ENCODE measurements at regions not wholly inside any gene's neighbourhood (a gene's known extent, or its start where the extent isn't known, plus 50 kb on each side); places are given as distances from the start of the nearest gene placed in this dataset.

DNA sequence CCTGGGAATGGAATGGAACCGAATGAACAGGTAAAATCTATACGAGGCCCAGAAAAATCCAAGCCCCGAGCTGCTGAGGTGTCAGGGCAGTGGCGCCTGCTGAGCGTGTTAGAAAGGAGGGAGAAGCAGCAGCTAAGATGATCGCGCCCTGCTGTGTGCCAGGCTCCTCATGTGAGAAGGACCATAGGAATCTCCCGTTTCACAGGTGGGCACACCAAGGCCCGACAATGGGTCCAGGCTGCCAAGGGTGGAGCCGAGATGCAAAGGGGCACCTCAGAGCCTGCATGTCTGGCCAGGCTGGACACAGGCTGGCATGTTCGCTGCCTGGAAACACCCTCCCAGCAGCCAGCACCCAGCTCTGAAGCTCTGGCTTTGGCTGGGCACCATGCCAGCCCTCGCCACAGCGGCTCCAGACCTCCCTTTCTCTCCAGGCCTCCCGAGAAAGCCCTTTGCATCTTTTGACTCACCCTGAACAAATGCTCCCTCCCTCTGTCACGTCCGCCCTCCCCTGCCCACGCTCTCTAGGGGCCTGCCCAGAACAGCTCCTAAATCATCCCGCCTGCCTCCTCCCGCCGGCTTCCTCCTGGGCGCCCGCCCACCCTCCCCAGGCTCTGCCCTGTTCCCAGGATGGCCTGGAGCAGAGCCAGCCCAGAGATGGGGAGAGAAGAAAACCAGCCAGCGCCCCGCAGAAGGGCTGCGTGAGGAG lies 217.8 kb upstream of the GSE1 start:
- no peak overlapping the region for H3K9ac ChIP-seq (ENCODE audit: low read length)
- peak overlapping the region; percentile 19 for H2AK5ac ChIP-seq (ENCODE audit: low read length)
- H3K36me3 ChIP-seq (ENCODE audit: control insufficient read depth in 1 of 2, insufficient read depth in 2 of 2, low read length in 2 of 2) = no peaks in the 10 kb centered on the region
- H3K27ac ChIP-seq (ENCODE audit: low read depth, low read length) = no peak overlapping the region
- no peak overlapping the region for H2AFZ ChIP-seq (ENCODE audit: insufficient read depth, low read length, poor library complexity)
- peaks cover 2% of the 10 kb centered on the region for H3K79me2 ChIP-seq (ENCODE audit: control insufficient read depth, insufficient read depth, low read length, poor library complexity)
- no peak overlapping the region for H2BK5ac ChIP-seq (ENCODE audit: low read depth, low read length, poor library complexity)
- H3K18ac ChIP-seq (ENCODE audit: low read length) = peak overlapping the region; percentile 19
- H3K9me3 ChIP-seq (ENCODE audit: insufficient read depth, low read depth, low read length) = peaks cover 7% of the 10 kb centered on the region
- no peak overlapping the region for H2BK12ac ChIP-seq (ENCODE audit: low read length)
- H4K91ac ChIP-seq (ENCODE audit: low read depth, low read length) = peak overlapping the region; percentile 30
- WGBS (ENCODE audit: extremely low coverage, insufficient coverage, insufficient read length) = no CpG with 5 or more reads among the region's 25 CpGs
- DNase-seq = peak; percentile 67 to 76
- no peak overlapping the region for H3K4me2 ChIP-seq (ENCODE audit: low read length)
- no peak overlapping the region for H3K23ac ChIP-seq (ENCODE audit: low read length)
- no peak overlapping the region for H3K4ac ChIP-seq (ENCODE audit: low read depth, low read length)
- peaks cover 14% of the 10 kb centered on the region in 2 experiments for H3K4me1 ChIP-seq (ENCODE audit: control insufficient read depth in 1 of 2, insufficient read depth in 2 of 2, low read length in 2 of 2)
- no peak overlapping the region for H3K4me3 ChIP-seq (ENCODE audit: low read depth, low read length)
- no peak overlapping the region for H4K12ac ChIP-seq (ENCODE audit: low read depth, low read length)
- H3K14ac ChIP-seq (ENCODE audit: low read length) = peak overlapping the region; percentile 12
- H3K27me3 ChIP-seq (ENCODE audit: insufficient read depth, low read length) = no peaks in the 10 kb centered on the region
- no peak overlapping the region for H4K8ac ChIP-seq (ENCODE audit: low read depth, low read length)
- no peak overlapping the region for H2BK120ac ChIP-seq (ENCODE audit: insufficient read depth, low read length, poor library complexity)
- peaks cover 6% of the 10 kb centered on the region for H3K79me1 ChIP-seq (ENCODE audit: low read length)

DNA sequence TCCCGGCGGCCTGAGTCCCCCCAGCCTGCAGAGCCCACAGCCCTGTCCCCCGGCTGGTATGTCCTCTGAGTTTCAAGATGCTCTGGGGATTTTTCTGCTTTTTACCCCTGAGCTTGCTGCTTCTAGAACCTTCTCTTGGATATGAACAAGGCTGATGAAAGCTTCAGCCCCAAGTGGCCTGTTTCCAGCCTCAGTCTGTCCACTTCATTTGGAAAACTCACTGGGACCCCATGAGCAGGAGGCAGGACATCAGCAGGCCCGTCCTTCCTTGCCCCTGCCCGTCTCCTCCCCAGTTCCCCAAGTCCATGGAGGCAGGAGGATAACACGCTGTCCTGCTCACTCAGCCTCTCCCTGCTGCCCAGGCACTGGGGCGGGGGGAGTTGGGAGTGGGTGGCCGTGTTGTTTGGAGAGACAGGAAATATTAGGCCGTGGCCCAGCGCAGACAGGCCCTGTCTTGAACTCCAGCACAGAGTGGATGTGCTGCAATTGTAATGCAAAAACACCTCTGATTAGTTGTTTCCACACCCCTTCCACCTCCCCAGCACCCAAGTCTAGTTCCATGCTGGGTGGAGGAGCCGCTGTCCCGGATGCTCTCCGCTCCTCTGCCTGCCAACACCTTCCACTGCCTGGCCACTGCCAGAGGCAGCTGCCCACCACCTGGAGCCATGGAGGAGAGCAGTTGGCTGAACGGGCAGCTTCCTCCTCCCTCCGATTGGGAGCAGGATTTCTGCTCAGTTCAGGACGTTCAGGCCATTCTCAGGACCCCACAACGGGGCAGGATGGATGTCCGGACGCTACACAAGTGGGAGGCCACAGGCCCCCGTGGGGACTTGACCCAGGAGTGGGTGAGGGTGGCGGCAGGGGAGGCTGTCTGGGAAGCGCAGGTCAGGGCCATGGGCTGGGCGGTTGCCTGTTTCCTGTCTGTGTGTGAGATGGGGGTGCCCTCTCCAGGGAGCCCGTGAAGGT lies 216.9 kb upstream of the GSE1 start:
- Histone ChIP-seq H2BK12ac (ENCODE audit: low read length) (peak overlapping the region; percentile 35), H4K91ac (ENCODE audit: low read depth, low read length) (peak overlapping the region; percentile 51), H2AK5ac (ENCODE audit: low read length) (peak overlapping the region; percentile 35), H3K4ac (ENCODE audit: low read depth, low read length) (no peak overlapping the region), H3K9me3 (ENCODE audit: insufficient read depth, low read depth, low read length) (peaks cover 6% of the 10 kb centered on the region), H2AFZ (ENCODE audit: insufficient read depth, low read length, poor library complexity) (peak overlapping the region; percentile 58), H4K12ac (ENCODE audit: low read depth, low read length) (no peak overlapping the region), H3K4me1 (ENCODE audit: control insufficient read depth in 1 of 2, insufficient read depth in 2 of 2, low read length in 2 of 2) (peaks cover 14% of the 10 kb centered on the region in 2 experiments), H3K79me1 (ENCODE audit: low read length) (peaks cover 6% of the 10 kb centered on the region), H3K18ac (ENCODE audit: low read length) (peak overlapping the region; percentile 34), H2BK5ac (ENCODE audit: low read depth, low read length, poor library complexity) (no peak overlapping the region), H3K79me2 (ENCODE audit: control insufficient read depth, insufficient read depth, low read length, poor library complexity) (peaks cover 2% of the 10 kb centered on the region), H3K9ac (ENCODE audit: low read length) (no peak overlapping the region), H4K8ac (ENCODE audit: low read depth, low read length) (no peak overlapping the region), H2BK120ac (ENCODE audit: insufficient read depth, low read length, poor library complexity) (peak overlapping the region; percentile 44), H3K36me3 (ENCODE audit: control insufficient read depth in 1 of 2, insufficient read depth in 2 of 2, low read length in 2 of 2) (no peaks in the 10 kb centered on the region), H3K4me2 (ENCODE audit: low read length) (no peak overlapping the region), H3K4me3 (ENCODE audit: low read depth, low read length) (no peak overlapping the region), H3K14ac (ENCODE audit: low read length) (peak overlapping the region; percentile 18), H3K27me3 (ENCODE audit: insufficient read depth, low read length) (no peaks in the 10 kb centered on the region), H3K23ac (ENCODE audit: low read length) (no peak overlapping the region), H3K27ac (ENCODE audit: low read depth, low read length) (no peak overlapping the region)
- DNase-seq = no peak
- whole genome bisulfite sequencing (ENCODE audit: extremely low coverage, insufficient coverage, insufficient read length) = no CpG with 5 or more reads among the region's 24 CpGs

DNA sequence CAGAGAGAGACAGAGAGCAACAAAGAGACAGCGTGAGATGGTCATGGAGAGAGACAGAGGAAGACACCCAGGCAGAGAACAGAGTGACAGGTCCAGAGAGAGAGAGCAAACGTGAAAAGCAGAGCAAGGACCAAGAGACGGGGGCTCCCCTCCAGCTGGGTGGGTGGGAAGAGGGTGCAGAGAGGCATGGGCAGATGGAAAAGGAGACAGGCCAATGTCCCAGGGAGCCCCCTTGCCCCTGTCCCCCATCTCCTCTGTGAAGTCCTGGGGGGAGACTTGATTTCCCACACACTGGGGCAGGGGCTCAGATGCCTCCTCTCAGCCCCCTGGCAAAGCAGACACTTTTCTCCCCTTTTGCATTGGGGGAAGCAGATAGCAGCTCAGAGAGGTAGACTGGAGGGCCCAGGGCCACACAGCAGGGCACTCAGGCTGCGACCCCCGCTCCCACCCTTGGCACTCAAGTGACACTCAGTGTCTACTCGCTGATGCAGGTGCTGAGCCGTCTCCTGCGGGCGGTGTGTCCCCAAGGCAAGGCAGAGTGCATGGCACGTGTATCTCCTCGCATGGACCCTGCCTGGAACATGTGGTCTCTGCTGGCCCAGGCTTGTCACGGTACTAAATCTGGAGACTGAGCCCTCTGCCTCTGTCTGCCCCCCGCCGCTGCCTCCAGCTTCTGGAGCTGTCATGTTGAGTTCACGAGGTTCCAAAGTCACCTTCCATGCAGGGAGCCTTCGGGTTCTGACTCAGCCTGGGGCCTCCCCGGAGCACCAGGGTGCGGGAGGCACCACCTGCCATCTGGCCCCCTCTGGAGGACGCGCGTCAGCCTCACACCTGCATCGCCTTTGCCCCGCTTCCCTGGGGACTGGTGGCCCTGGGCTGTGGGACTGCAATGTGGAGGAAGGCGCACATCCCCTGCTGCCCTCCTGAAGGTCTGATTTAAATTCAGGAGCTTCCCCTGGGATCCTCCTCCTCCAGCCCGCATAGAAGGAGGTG lies 215.9 kb upstream of the GSE1 start:
- H3K4me2 ChIP-seq (ENCODE audit: low read length) = no peak overlapping the region
- DNase-seq = peak; percentile 93 to 94
- H3K79me1 ChIP-seq (ENCODE audit: low read length) = peaks cover 6% of the 10 kb centered on the region
- no peak overlapping the region for H2AK5ac ChIP-seq (ENCODE audit: low read length)
- no peak overlapping the region for H3K27ac ChIP-seq (ENCODE audit: low read depth, low read length)
- no peaks in the 10 kb centered on the region for H3K27me3 ChIP-seq (ENCODE audit: insufficient read depth, low read length)
- H3K4ac ChIP-seq (ENCODE audit: low read depth, low read length) = no peak overlapping the region
- H2BK5ac ChIP-seq (ENCODE audit: low read depth, low read length, poor library complexity) = no peak overlapping the region
- no peak overlapping the region for H4K8ac ChIP-seq (ENCODE audit: low read depth, low read length)
- WGBS (ENCODE audit: extremely low coverage, insufficient coverage, insufficient read length) = no CpG with 5 or more reads among the region's 25 CpGs
- H3K4me3 ChIP-seq (ENCODE audit: low read depth, low read length) = no peak overlapping the region
- no peak overlapping the region for H3K23ac ChIP-seq (ENCODE audit: low read length)
- H4K12ac ChIP-seq (ENCODE audit: low read depth, low read length) = no peak overlapping the region
- no peak overlapping the region for H3K9ac ChIP-seq (ENCODE audit: low read length)
- no peak overlapping the region for H3K18ac ChIP-seq (ENCODE audit: low read length)
- no peak overlapping the region for H2BK120ac ChIP-seq (ENCODE audit: insufficient read depth, low read length, poor library complexity)
- H3K14ac ChIP-seq (ENCODE audit: low read length) = peak overlapping the region; percentile 1
- H3K79me2 ChIP-seq (ENCODE audit: control insufficient read depth, insufficient read depth, low read length, poor library complexity) = peaks cover 2% of the 10 kb centered on the region
- peaks cover 14% of the 10 kb centered on the region in 2 experiments for H3K4me1 ChIP-seq (ENCODE audit: control insufficient read depth in 1 of 2, insufficient read depth in 2 of 2, low read length in 2 of 2)
- H2AFZ ChIP-seq (ENCODE audit: insufficient read depth, low read length, poor library complexity) = no peak overlapping the region
- H3K36me3 ChIP-seq (ENCODE audit: control insufficient read depth in 1 of 2, insufficient read depth in 2 of 2, low read length in 2 of 2) = no peaks in the 10 kb centered on the region
- peak overlapping the region; percentile 51 for H4K91ac ChIP-seq (ENCODE audit: low read depth, low read length)
- peaks cover 6% of the 10 kb centered on the region for H3K9me3 ChIP-seq (ENCODE audit: insufficient read depth, low read depth, low read length)
- no peak overlapping the region for H2BK12ac ChIP-seq (ENCODE audit: low read length)

DNA sequence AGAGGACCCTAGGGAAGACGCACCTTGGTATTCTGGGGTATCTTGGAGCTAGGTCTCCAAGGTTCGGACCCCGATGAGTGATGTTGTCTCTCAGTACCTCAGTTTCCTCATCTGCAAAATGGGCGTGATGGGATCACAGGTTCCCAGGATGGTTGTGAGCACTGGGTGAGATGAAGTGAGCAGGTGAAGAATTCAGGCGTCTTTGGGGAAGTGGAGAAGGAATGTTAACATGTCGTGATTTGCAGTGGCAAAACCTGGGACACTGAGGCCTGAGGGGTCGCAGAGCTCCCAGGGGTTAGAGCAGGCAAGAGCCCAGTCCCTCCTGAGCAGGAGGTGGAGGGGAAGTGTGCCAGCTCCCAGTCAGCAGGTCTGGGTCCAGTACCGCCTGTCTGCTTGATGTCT lies 215.1 kb upstream of the GSE1 start:
- Histone ChIP-seq H2BK12ac (ENCODE audit: low read length) (peak overlapping the region; percentile 9), H3K9ac (ENCODE audit: low read length) (no peak overlapping the region), H2BK120ac (ENCODE audit: insufficient read depth, low read length, poor library complexity) (no peak overlapping the region), H2AK5ac (ENCODE audit: low read length) (no peak overlapping the region), H3K79me1 (ENCODE audit: low read length) (peaks cover 6% of the 10 kb centered on the region), H4K8ac (ENCODE audit: low read depth, low read length) (no peak overlapping the region), H3K4me1 (ENCODE audit: control insufficient read depth in 1 of 2, insufficient read depth in 2 of 2, low read length in 2 of 2) (peaks cover 14% of the 10 kb centered on the region in 2 experiments), H4K12ac (ENCODE audit: low read depth, low read length) (no peak overlapping the region), H3K27ac (ENCODE audit: low read depth, low read length) (no peak overlapping the region), H3K9me3 (ENCODE audit: insufficient read depth, low read depth, low read length) (peaks cover 6% of the 10 kb centered on the region), H3K14ac (ENCODE audit: low read length) (no peak overlapping the region), H2AFZ (ENCODE audit: insufficient read depth, low read length, poor library complexity) (no peak overlapping the region), H3K4me3 (ENCODE audit: low read depth, low read length) (no peak overlapping the region), H3K36me3 (ENCODE audit: control insufficient read depth in 1 of 2, insufficient read depth in 2 of 2, low read length in 2 of 2) (no peaks in the 10 kb centered on the region), H3K4me2 (ENCODE audit: low read length) (no peak overlapping the region), H2BK5ac (ENCODE audit: low read depth, low read length, poor library complexity) (no peak overlapping the region), H3K4ac (ENCODE audit: low read depth, low read length) (no peak overlapping the region), H3K27me3 (ENCODE audit: insufficient read depth, low read length) (no peaks in the 10 kb centered on the region), H3K18ac (ENCODE audit: low read length) (peak overlapping the region; percentile 31), H4K91ac (ENCODE audit: low read depth, low read length) (no peak overlapping the region), H3K23ac (ENCODE audit: low read length) (no peak overlapping the region), H3K79me2 (ENCODE audit: control insufficient read depth, insufficient read depth, low read length, poor library complexity) (peaks cover 2% of the 10 kb centered on the region)
- WGBS (ENCODE audit: extremely low coverage, insufficient coverage, insufficient read length) = no CpG with 5 or more reads among the region's 8 CpGs
- DNase-seq = no peak

All from trophoblast cell (in vitro differentiated cells and primary cell).